OCI-LY1 (cell line): ENCODE measurements at regions not wholly inside any gene's neighbourhood (a gene's known extent, or its start where the extent isn't known, plus 50 kb on each side); places are given as distances from the start of the nearest gene placed in this dataset.

Source experiments
- H2AFZ ChIP-seq: fragments of 200-600 bp; sonication (generic), shearing (Covaris generic); 2 replicates; pipeline ENCODE4 v1.6.0; 2014; ENCODE audit warnings: antibody characterized with exemption, mild to moderate bottlenecking, low read length
- H3F3A ChIP-seq: fragments of 200-600 bp; sonication (generic), shearing (Covaris generic); 2 replicates; pipeline ENCODE4 v1.6.0; 2014; ENCODE audit warnings: mild to moderate bottlenecking, antibody characterized with exemption, low read length, moderate library complexity; ENCODE audit not compliant: insufficient read depth
- H3K27ac ChIP-seq: fragments of 200-600 bp; sonication (generic); 2 replicates; pipeline ENCODE4 v1.5.1; 2014; ENCODE audit warnings: low read length, mixed run types, mild to moderate bottlenecking, low read depth; ENCODE audit not compliant: poor library complexity, severe bottlenecking
- H3K27me3 ChIP-seq: fragments of 200-600 bp; sonication (generic); 2 replicates; pipeline ENCODE4 v1.6.0; 2014; ENCODE audit warnings: antibody characterized with exemption, mild to moderate bottlenecking, low read length, moderate library complexity; ENCODE audit not compliant: insufficient read depth
- H3K36me3 ChIP-seq: fragments of 200-600 bp; sonication (generic); 2 replicates; pipeline ENCODE4 v1.6.1; 2014; ENCODE audit warnings: mild to moderate bottlenecking, antibody characterized with exemption, low read length, moderate library complexity, mixed read lengths; ENCODE audit not compliant: insufficient read depth
- H3K4me1 ChIP-seq: fragments of 200-600 bp; sonication (generic); 2 replicates; pipeline ENCODE4 v1.5.1; 2014; ENCODE audit warnings: mild to moderate bottlenecking, low read length, moderate library complexity; ENCODE audit not compliant: insufficient read depth, severe bottlenecking
- H3K4me2 ChIP-seq: fragments of 200-600 bp; sonication (generic), shearing (Covaris generic); 2 replicates; pipeline ENCODE4 v1.6.1; 2014; ENCODE audit warnings: low read length
- H3K4me3 ChIP-seq: fragments of 200-600 bp; sonication (generic); 2 replicates; pipeline ENCODE4 v1.5.1; 2014; ENCODE audit warnings: low read length, low read depth, mild to moderate bottlenecking, mixed read lengths; ENCODE audit not compliant: poor library complexity, severe bottlenecking
- H3K79me2 ChIP-seq: fragments of 200-600 bp; shearing (Covaris generic); 2 replicates; pipeline ENCODE4 v1.6.1; 2016; ENCODE audit warnings: mixed run types, low read length, mixed read lengths; ENCODE audit not compliant: insufficient read depth
- H3K9ac ChIP-seq: fragments of 200-600 bp; sonication (generic), shearing (Covaris generic); 2 replicates; pipeline ENCODE4 v1.6.1; 2014; ENCODE audit warnings: mild to moderate bottlenecking, low read length, mixed read lengths
- H3K9me2 ChIP-seq: fragments of 200-600 bp; sonication (generic), shearing (Covaris generic); 2 replicates; pipeline ENCODE4 v1.6.1; 2014; ENCODE audit warnings: low read depth, mild to moderate bottlenecking, low read length, mixed read lengths
- H3K9me3 ChIP-seq: fragments of 200-600 bp; shearing (Covaris generic); 2 replicates; pipeline ENCODE4 v1.6.1; 2014; ENCODE audit warnings: low read length, mixed read lengths
- H4K20me1 ChIP-seq: fragments of 200-600 bp; sonication (generic), shearing (Covaris generic); 2 replicates; pipeline ENCODE4 v1.6.0; 2016; ENCODE audit warnings: mild to moderate bottlenecking, low read length; ENCODE audit not compliant: insufficient read depth
- CTCF ChIP-seq: fragments of 200-600 bp; sonication (generic), shearing (Covaris generic); IDR thresholded peaks from 2 replicates; pipeline ENCODE4 v1.5.1; 2017; ENCODE audit warnings: mild to moderate bottlenecking, antibody characterized with exemption, low read length, moderate library complexity, mixed read lengths
- EZH2 ChIP-seq: fragments of 200-600 bp; sonication (generic), shearing (Covaris generic); IDR thresholded peaks from 2 replicates; pipeline ENCODE4 v1.8.0; 2017; ENCODE audit warnings: borderline replicate concordance, mixed run types, mild to moderate bottlenecking, antibody characterized with exemption, low read length, moderate library complexity, mixed read lengths

GRCh38 chr13:70385852-70386251, 277.6 kb upstream of the KLHL1 start:
- no peak overlapping the region for H3K4me3 ChIP-seq
- H3F3A ChIP-seq, result no peaks in the 10 kb centered on the region
- no peak overlapping the region for H2AFZ ChIP-seq
- no peaks in the 10 kb centered on the region for H3K36me3 ChIP-seq
- no peaks in the 10 kb centered on the region for H3K9me2 ChIP-seq
- no peaks in the 10 kb centered on the region for H4K20me1 ChIP-seq
- no peaks in the 10 kb centered on the region for H3K4me1 ChIP-seq
- H3K4me2 ChIP-seq, result no peak overlapping the region
- H3K9me3 ChIP-seq, result no peaks in the 10 kb centered on the region
- no peaks in the 10 kb centered on the region for H3K27me3 ChIP-seq
- no peak overlapping the region for H3K9ac ChIP-seq
- TF ChIP-seq EZH2 (no peak), CTCF (no peak)
- H3K27ac ChIP-seq, result no peak overlapping the region
- H3K79me2 ChIP-seq, result no peaks in the 10 kb centered on the region

- H3K79me2 ChIP-seq, result no peaks in the 10 kb centered on the region
- H3F3A ChIP-seq, result no peaks in the 10 kb centered on the region
- H3K27ac ChIP-seq, result no peak overlapping the region
- no peaks in the 10 kb centered on the region for H4K20me1 ChIP-seq
- H3K36me3 ChIP-seq, result no peaks in the 10 kb centered on the region
- no peak overlapping the region for H2AFZ ChIP-seq
- H3K4me2 ChIP-seq, result no peak overlapping the region
- no peak overlapping the region for H3K4me3 ChIP-seq
- H3K9ac ChIP-seq, result no peak overlapping the region
- TF ChIP-seq CTCF (no peak), EZH2 (no peak)
- no peaks in the 10 kb centered on the region for H3K27me3 ChIP-seq
- H3K4me1 ChIP-seq, result no peaks in the 10 kb centered on the region
- no peaks in the 10 kb centered on the region for H3K9me3 ChIP-seq
- no peaks in the 10 kb centered on the region for H3K9me2 ChIP-seq
Observed at GRCh38 chr13:70384156-70384555, 275.9 kb upstream of the KLHL1 start.

GRCh38 chr13:70380809-70381208, 272.6 kb upstream of the KLHL1 start:
- no peak overlapping the region for H3K9ac ChIP-seq
- H2AFZ ChIP-seq, result no peak overlapping the region
- no peaks in the 10 kb centered on the region for H3K9me3 ChIP-seq
- no peaks in the 10 kb centered on the region for H3K9me2 ChIP-seq
- H3K79me2 ChIP-seq, result no peaks in the 10 kb centered on the region
- H3K4me1 ChIP-seq, result no peaks in the 10 kb centered on the region
- no peaks in the 10 kb centered on the region for H3K36me3 ChIP-seq
- no peaks in the 10 kb centered on the region for H3F3A ChIP-seq
- H3K27ac ChIP-seq, result no peak overlapping the region
- no peak overlapping the region for H3K4me2 ChIP-seq
- H4K20me1 ChIP-seq, result no peaks in the 10 kb centered on the region
- H3K27me3 ChIP-seq, result no peaks in the 10 kb centered on the region
- H3K4me3 ChIP-seq, result no peak overlapping the region
- TF ChIP-seq CTCF, result no peak
- no peak for TF ChIP-seq EZH2
